H1 (cell line): ENCODE measurements at regions not wholly inside any gene's neighbourhood (a gene's known extent, or its start where the extent isn't known, plus 50 kb on each side); places are given as distances from the start of the nearest gene placed in this dataset.

ENCODE experiments used
- CTCF ChIA-PET: fragments of 300-600 bp; sonication (Branson Sonifier 250); formaldehyde crosslinking; loops from one replicate; lab custom pipeline; 2021; ENCODE audit not compliant: partially characterized antibody; lab: Charles Lee
- POLR2A ChIA-PET: fragments of 300-600 bp; sonication (Branson Sonifier 250); formaldehyde crosslinking; loops from one replicate; lab custom pipeline; 2021; ENCODE audit warnings: inconsistent platforms; ENCODE audit not compliant: partially characterized antibody; lab: Charles Lee
- DNase-seq, 2 experiments: peaks; one replicate each; pipeline versions ENCODE4 v3.0.0 to v3.0.0-alpha.2; 2010 to 2022; ENCODE audit warnings: low spot score in 2 of 2, low read depth in 1 of 2, mixed read lengths in 1 of 2
- FAIRE-seq: peaks from 2 replicates; lab custom pipeline; 2011; peaks lifted over from hg19 to GRCh38; lab: Jason Lieb, UNC
- H2AFZ ChIP-seq: 2 replicates; pipeline ENCODE4 v1.8.1; 2012; ENCODE audit warnings: low read length, inconsistent platforms
- H2AK5ac ChIP-seq: 2 replicates; pipeline ENCODE4 v1.6.1; 2013; ENCODE audit warnings: low read depth, low read length
- H2BK120ac ChIP-seq: replicated peaks from 2 replicates; pipeline ENCODE3; 2013; ENCODE audit warnings: low read depth, low read length, inconsistent platforms
- H2BK12ac ChIP-seq: 2 replicates; pipeline ENCODE4 v1.6.1; 2013; ENCODE audit warnings: low read depth, low read length
- H2BK15ac ChIP-seq: 2 replicates; pipeline ENCODE4 v1.6.1; 2013; ENCODE audit warnings: low read length
- H2BK20ac ChIP-seq: 2 replicates; pipeline ENCODE4 v1.6.1; 2013; ENCODE audit warnings: low read length
- H2BK5ac ChIP-seq: 2 replicates; pipeline ENCODE4 v1.6.1; 2013; ENCODE audit warnings: low read depth, low read length
- H3K14ac ChIP-seq: 2 replicates; pipeline ENCODE4 v1.6.1; 2013; ENCODE audit warnings: inconsistent platforms; ENCODE audit not compliant: insufficient read length
- H3K18ac ChIP-seq: 2 replicates; pipeline ENCODE4 v1.6.1; 2013; ENCODE audit warnings: low read length; ENCODE audit errors: extremely low read depth
- H3K23ac ChIP-seq: 2 replicates; pipeline ENCODE4 v1.6.1; 2013; ENCODE audit warnings: inconsistent platforms; ENCODE audit not compliant: insufficient read length
- H3K23me2 ChIP-seq: 2 replicates; pipeline ENCODE4 v1.6.1; 2013; ENCODE audit warnings: low read depth, low read length
- H3K27ac ChIP-seq: 2 replicates; pipeline ENCODE4 v1.6.1; 2011; ENCODE audit warnings: low read depth, low read length, inconsistent platforms
- H3K27me3 ChIP-seq, 4 experiments: replicated peaks in 1 of 4; 1 replicate in 1 of 4; 2 replicates in 3 of 4; pipeline versions ENCODE4 v1.6.1 to v1.8.1; 2011 to 2013; ENCODE audit warnings: low read length in 3 of 4, mild to moderate bottlenecking in 3 of 4, inconsistent platforms in 2 of 4, mixed read lengths in 2 of 4, moderate library complexity in 1 of 4; ENCODE audit not compliant: control insufficient read depth in 3 of 4, insufficient read depth in 3 of 4; ENCODE audit errors: extremely low read depth in 1 of 4
- H3K36me3 ChIP-seq, 4 experiments: 2 replicates each; pipeline versions ENCODE4 v1.6.1 to v1.8.1; 2011 to 2013; ENCODE audit warnings: mild to moderate bottlenecking in 4 of 4, low read length in 3 of 4, moderate library complexity in 2 of 4, control low read depth in 1 of 4, inconsistent platforms in 1 of 4; ENCODE audit not compliant: insufficient read depth in 4 of 4, control insufficient read depth in 2 of 4
- H3K4ac ChIP-seq: replicated peaks from 2 replicates; pipeline ENCODE3; 2013; ENCODE audit warnings: low read length, low read depth, mixed read lengths, inconsistent platforms; ENCODE audit not compliant: insufficient read length
- H3K4me1 ChIP-seq, 4 experiments: replicated peaks in 1 of 4; 1 replicate in 1 of 4; 2 replicates in 3 of 4; pipeline versions ENCODE4 v1.6.1 to v1.8.1; 2011 to 2013; ENCODE audit warnings: low read length in 3 of 4, inconsistent platforms in 2 of 4, mixed read lengths in 1 of 4; ENCODE audit not compliant: insufficient read depth in 4 of 4, control insufficient read depth in 3 of 4
- H3K4me2 ChIP-seq, 2 experiments: 2 replicates each; pipeline versions ENCODE4 v1.6.1 to v1.8.1; 2011 to 2013; ENCODE audit warnings: low read depth in 2 of 2, low read length in 2 of 2, control low read depth in 1 of 2, inconsistent platforms in 1 of 2, mild to moderate bottlenecking in 1 of 2; ENCODE audit not compliant: insufficient read depth in 1 of 2
- H3K4me3 ChIP-seq, 4 experiments: fragments of 200-600, 300-600 bp in 1 of 4; sonication (generic), shearing (Covaris generic), sonication (Bioruptor Twin) in 1 of 4; 2 replicates each; pipeline versions ENCODE4 v1.5.1 to v1.8.1; 2011 to 2016; ENCODE audit warnings: low read length in 4 of 4, low read depth in 3 of 4, control low read depth in 2 of 4, inconsistent platforms in 2 of 4, mild to moderate bottlenecking in 2 of 4, mixed read lengths in 1 of 4, moderate library complexity in 1 of 4; ENCODE audit not compliant: insufficient read depth in 2 of 4; ENCODE audit errors: extremely low read depth in 1 of 4
- H3K56ac ChIP-seq: replicated peaks from 2 replicates; pipeline ENCODE3; 2013; ENCODE audit warnings: low read depth, mild to moderate bottlenecking, mixed read lengths, low read length, inconsistent platforms; ENCODE audit not compliant: insufficient read length
- H3K79me1 ChIP-seq: 2 replicates; pipeline ENCODE4 v1.6.1; 2013; ENCODE audit warnings: low read depth, low read length, control low read depth
- H3K79me2 ChIP-seq, 2 experiments: 2 replicates each; pipeline versions ENCODE4 v1.6.1 to v1.8.1; 2012 to 2013; ENCODE audit warnings: low read length in 2 of 2, mild to moderate bottlenecking in 2 of 2, inconsistent platforms in 1 of 2; ENCODE audit not compliant: insufficient read depth in 2 of 2, control insufficient read depth in 1 of 2
- H3K9ac ChIP-seq, 4 experiments: replicated peaks in 1 of 4; 1 replicate in 1 of 4; 2 replicates in 3 of 4; pipeline versions ENCODE4 v1.6.1 to v1.8.1; 2011 to 2013; ENCODE audit warnings: low read depth in 3 of 4, low read length in 3 of 4, control low read depth in 2 of 4, mild to moderate bottlenecking in 2 of 4, moderate library complexity in 2 of 4, inconsistent platforms in 1 of 4; ENCODE audit errors: extremely low read depth in 1 of 4
- H3K9me3 ChIP-seq, 2 experiments: 2 replicates each; pipeline versions ENCODE4 v1.6.1 to v1.8.1; 2012 to 2013; ENCODE audit warnings: mild to moderate bottlenecking in 2 of 2, moderate library complexity in 2 of 2, control low read depth in 1 of 2, inconsistent platforms in 1 of 2, low read depth in 1 of 2, low read length in 1 of 2, mixed read lengths in 1 of 2; ENCODE audit not compliant: insufficient read depth in 2 of 2
- H4K20me1 ChIP-seq, 2 experiments: replicated peaks in 1 of 2; 2 replicates each; pipeline versions ENCODE3 to v1.8.1; 2011 to 2013; ENCODE audit warnings: inconsistent platforms in 2 of 2, low read length in 2 of 2, mild to moderate bottlenecking in 1 of 2; ENCODE audit not compliant: insufficient read depth in 2 of 2, control insufficient read depth in 1 of 2
- H4K5ac ChIP-seq: 2 replicates; pipeline ENCODE4 v1.6.1; 2013; ENCODE audit warnings: low read length, low read depth, mixed read lengths, inconsistent platforms; ENCODE audit not compliant: insufficient read length
- H4K8ac ChIP-seq: 2 replicates; pipeline ENCODE4 v1.8.0; 2013; ENCODE audit warnings: mild to moderate bottlenecking, moderate library complexity, low read length, inconsistent platforms; ENCODE audit not compliant: insufficient read depth; ENCODE audit errors: extremely low read depth
- H4K91ac ChIP-seq: replicated peaks from 2 replicates; pipeline ENCODE3; 2013; ENCODE audit warnings: low read length, mixed read lengths, inconsistent platforms; ENCODE audit not compliant: insufficient read length
- BRCA1 ChIP-seq: IDR thresholded peaks from 2 replicates; pipeline ENCODE4 v1.6.1; 2012; ENCODE audit warnings: low read depth, low read length, improper control_type of control experiment
- SRF ChIP-seq: IDR thresholded peaks from 2 replicates; pipeline ENCODE4 v1.6.1; 2011; ENCODE audit warnings: mild to moderate bottlenecking, low read depth, low read length, moderate library complexity
- TAF1 ChIP-seq: IDR thresholded peaks from 2 replicates; pipeline ENCODE4 v1.6.1; 2011; ENCODE audit warnings: mild to moderate bottlenecking, low read depth, low read length
- TCF12 ChIP-seq: IDR thresholded peaks from 2 replicates; pipeline ENCODE4 v1.6.1; 2011; ENCODE audit warnings: low read depth, mild to moderate bottlenecking, low read length
- WGBS, 2 experiments: shearing (Covaris generic) in 1 of 2; methylation state at CpG; one replicate each; pipeline versions ENCODE4 v1.1.6 to v1.1.7; 2013 to 2015; ENCODE audit warnings: low lambda C conversion rate in 2 of 2, mixed read lengths in 2 of 2, inconsistent platforms in 1 of 2, low coverage in 1 of 2, missing lambda C conversion rate in 1 of 2; ENCODE audit not compliant: insufficient replicate concordance in 2 of 2, insufficient coverage in 1 of 2, insufficient read length in 1 of 2; ENCODE audit errors: extremely low coverage in 1 of 2, missing lambda C conversion rate in 1 of 2; 5-methylcytosine and 5-hydroxymethylcytosine counted together

- H3K27me3 ChIP-seq: no peaks in the 10 kb centered on the region
- 38% methylated on average over 17 of the region's 17 CpGs; no CpG with 5 or more reads in 1 of the 2 experiments for WGBS, 2 experiments
- no peak overlapping the region for H2BK5ac ChIP-seq
- no peak overlapping the region for H4K5ac ChIP-seq
- no peak overlapping the region for H4K91ac ChIP-seq
- no peaks in the 10 kb centered on the region for H3K9me3 ChIP-seq
- H3K9ac ChIP-seq: no peak overlapping the region; a peak in 1 of 7 replicates
- H2BK12ac ChIP-seq: no peak overlapping the region
- no peak overlapping the region for H3K4ac ChIP-seq
- H2AFZ ChIP-seq: no peak overlapping the region
- H3K14ac ChIP-seq: no peak overlapping the region
- H3K18ac ChIP-seq: no peak overlapping the region
- DNase-seq (peak; percentile 75 to 87), FAIRE-seq (peak; percentile 95)
- no peaks in the 10 kb centered on the region for H3K36me3 ChIP-seq
- H4K8ac ChIP-seq: no peak overlapping the region
- no peak overlapping the region for H2AK5ac ChIP-seq
- H3K4me1 ChIP-seq: no peaks in the 10 kb centered on the region; a peak in 1 of 7 replicates
- H2BK15ac ChIP-seq: no peak overlapping the region
- H3K23ac ChIP-seq: no peak overlapping the region
- H2BK120ac ChIP-seq: no peak overlapping the region
- no peaks in the 10 kb centered on the region for H3K23me2 ChIP-seq
- H3K4me3 ChIP-seq: no peak overlapping the region
- no peaks in the 10 kb centered on the region for H3K79me2 ChIP-seq
- H3K56ac ChIP-seq: no peak overlapping the region
- no peaks in the 10 kb centered on the region for H4K20me1 ChIP-seq
- ChIA-PET POLR2A (interaction anchor here (1.5 kb wide), 1 partner anchor 57 kb away, joined by 6 read pairs; the partner anchor contains the start of gene HSPA9), CTCF (interaction anchor here (0.8 to 17.1 kb wide), 7 partner anchors 11 to 321 kb away, joined by 3 to 192 read pairs (median 4); partner anchors contain the start of genes HSPA9 and LRRTM2)
- H3K4me2 ChIP-seq: no peak overlapping the region
- H2BK20ac ChIP-seq: no peak overlapping the region
- H3K27ac ChIP-seq: no peak overlapping the region
- no peaks in the 10 kb centered on the region for H3K79me1 ChIP-seq
- TF ChIP-seq BRCA1 (no peak), TAF1 (no peak), SRF (no peak), TCF12 (no peak)
Observed at GRCh38 chr5:138632900-138633489, 57.8 kb upstream of the HSPA9 start.
